ENCODE measurements at regions not wholly inside any gene's neighbourhood (a gene's known extent, or its start where the extent isn't known, plus 50 kb on each side); places are given as distances from the start of the nearest gene placed in this dataset.

DNA sequence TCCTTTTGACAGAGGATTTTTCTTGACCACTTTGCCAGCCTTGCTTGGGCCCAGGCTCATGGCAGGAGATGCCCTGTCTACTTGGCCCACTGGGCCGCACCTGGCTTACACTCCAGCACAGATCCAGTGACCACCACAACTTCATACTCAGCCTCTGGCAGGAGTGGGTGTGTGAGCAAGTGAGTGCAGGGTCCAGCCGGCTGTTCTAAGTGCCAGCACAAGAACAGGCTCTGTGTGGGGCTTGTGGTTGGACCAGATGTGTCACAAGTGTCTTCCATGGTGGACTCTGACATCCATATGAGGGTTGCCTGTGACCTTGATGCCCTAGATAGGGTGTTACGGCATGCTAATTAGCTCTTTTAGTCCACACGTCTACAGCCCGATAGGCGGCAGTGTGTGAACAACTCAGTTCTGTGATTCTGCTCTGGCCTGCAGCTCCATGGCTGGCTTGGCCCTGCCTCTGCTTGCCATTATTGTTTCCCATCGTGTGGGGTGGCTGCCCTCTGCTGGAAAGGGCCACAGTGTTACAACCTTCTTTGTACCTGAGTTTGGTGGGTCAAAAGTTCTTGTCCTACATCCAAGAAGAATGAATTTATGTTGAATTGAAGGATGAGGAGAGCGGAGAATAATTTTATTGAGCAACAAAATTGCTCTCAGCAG lies 1089.1 kb downstream of the SLC6A15 start:
- TF ChIP-seq CTCF (IDR thresholded peaks at IDR 0.05): no peak
- peak in 1 of 3 donors; percentile 20 for DNase-seq
- H3K4me1 ChIP-seq (ENCODE audit: low read depth): no peaks in the 10 kb centered on the region
- no peaks in the 10 kb centered on the region for H3K9me3 ChIP-seq
- H3K4me3 ChIP-seq: no peak overlapping the region
- H3K36me3 ChIP-seq (ENCODE audit: low read depth): no peaks in the 10 kb centered on the region
- ATAC-seq: peak; percentile 73
- intact Hi-C loops (cut with DNase I, micrococcal nuclease): no loop called here

- intact Hi-C loops (cut with DNase I, micrococcal nuclease): no loop called here
- no peaks in the 10 kb centered on the region for H3K4me1 ChIP-seq (ENCODE audit: low read depth)
- DNase-seq: no peak
- no peak for ATAC-seq
- H3K36me3 ChIP-seq (ENCODE audit: low read depth): no peaks in the 10 kb centered on the region
- no peak overlapping the region for H3K4me3 ChIP-seq
- TF ChIP-seq CTCF (IDR thresholded peaks at IDR 0.05): no peak
- H3K9me3 ChIP-seq: no peaks in the 10 kb centered on the region
Observed at GRCh38 chr12:83821967-83822366, 1090.6 kb downstream of the SLC6A15 start.

GRCh38 chr12:83818881-83819280 lies 1093.7 kb downstream of the SLC6A15 start:
- intact Hi-C loops (cut with DNase I, micrococcal nuclease): no loop called here
- H3K9me3 ChIP-seq: no peaks in the 10 kb centered on the region
- no peaks in the 10 kb centered on the region for H3K36me3 ChIP-seq (ENCODE audit: low read depth)
- no peak for ATAC-seq
- no peak overlapping the region for H3K4me3 ChIP-seq
- no peaks in the 10 kb centered on the region for H3K4me1 ChIP-seq (ENCODE audit: low read depth)
- peak in 1 of 3 donors; percentile 10 for DNase-seq
- no peak for TF ChIP-seq CTCF (IDR thresholded peaks at IDR 0.05)

- no peak for ATAC-seq
Observed at GRCh38 chr12:83817730-83818129, 1094.9 kb downstream of the SLC6A15 start.

GRCh38 chr12:83808591-83808990 lies 1104.0 kb downstream of the SLC6A15 start:
- no peak for DNase-seq
- no peaks in the 10 kb centered on the region for H3K36me3 ChIP-seq (ENCODE audit: low read depth)
- no peak overlapping the region for H3K4me3 ChIP-seq
- intact Hi-C loops (cut with DNase I, micrococcal nuclease): no loop called here
- no peaks in the 10 kb centered on the region for H3K4me1 ChIP-seq (ENCODE audit: low read depth)
- TF ChIP-seq CTCF (IDR thresholded peaks at IDR 0.05): no peak
- H3K9me3 ChIP-seq: no peaks in the 10 kb centered on the region
- no peak for ATAC-seq

More at GRCh38 chr12:83817730-83818129, 1094.9 kb downstream of the SLC6A15 start:
- no peak for TF ChIP-seq CTCF (IDR thresholded peaks at IDR 0.05)
- intact Hi-C loops (cut with DNase I, micrococcal nuclease): no loop called here
- Histone ChIP-seq H3K4me1 (ENCODE audit: low read depth) (no peaks in the 10 kb centered on the region), H3K36me3 (ENCODE audit: low read depth) (no peaks in the 10 kb centered on the region), H3K4me3 (no peak overlapping the region), H3K9me3 (no peaks in the 10 kb centered on the region)
- no peak for DNase-seq

DNA sequence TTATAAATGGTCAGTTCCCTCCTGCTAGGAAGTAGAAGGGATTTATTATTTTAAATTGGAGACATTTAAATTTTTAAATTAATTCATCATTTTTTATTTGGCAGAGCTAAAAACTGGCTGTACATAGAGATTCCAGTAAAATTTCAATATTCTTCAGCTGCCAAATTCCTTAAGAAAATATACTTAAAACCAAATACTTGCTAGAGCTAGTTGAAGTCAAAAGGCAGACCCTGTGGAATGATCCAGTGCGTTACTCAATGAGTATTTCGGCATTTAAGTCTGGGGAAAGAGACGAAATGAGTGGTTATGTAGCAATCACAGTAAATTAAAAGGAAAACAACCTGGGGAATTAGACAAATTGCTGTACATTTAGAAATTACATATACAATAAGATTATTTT lies 1104.7 kb downstream of the SLC6A15 start:
- ATAC-seq (no peak), DNase-seq (no peak)
- Histone ChIP-seq H3K9me3 (no peaks in the 10 kb centered on the region), H3K4me3 (no peak overlapping the region), H3K4me1 (ENCODE audit: low read depth) (no peaks in the 10 kb centered on the region), H3K36me3 (ENCODE audit: low read depth) (no peaks in the 10 kb centered on the region)
- no peak for TF ChIP-seq CTCF (IDR thresholded peaks at IDR 0.05)
- intact Hi-C loops (cut with DNase I, micrococcal nuclease): no loop called here

Data from mucosa of descending colon (tissue), 3 donors.